ENCODE measurements at regions not wholly inside any gene's neighbourhood (a gene's known extent, or its start where the extent isn't known, plus 50 kb on each side); places are given as distances from the start of the nearest gene placed in this dataset.

DNA sequence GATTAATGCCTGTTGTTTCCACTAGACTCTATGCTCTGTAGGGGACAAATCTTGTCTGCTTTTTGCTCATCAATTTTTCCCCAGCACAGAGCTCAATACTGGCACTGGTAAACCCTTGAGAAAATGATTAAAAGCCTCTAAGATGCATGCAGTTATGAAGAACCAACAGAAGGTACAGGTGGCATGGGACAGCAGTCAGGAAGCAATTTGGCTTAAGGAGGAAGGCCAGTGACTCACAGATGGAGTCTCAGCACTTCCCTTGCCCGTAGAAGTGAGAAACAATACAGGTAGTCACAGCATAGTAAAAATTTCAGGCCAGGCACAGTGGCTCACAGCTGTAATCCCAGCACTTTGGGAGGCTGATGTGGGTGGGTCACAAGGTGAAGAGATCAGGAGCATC is 504.7 kb upstream of the RBFOX1 start:
- intact Hi-C loops (cut with micrococcal nuclease) = no loop called here
- no TSS peak for BruUV-seq (replicated peaks)
- H3K4me3 ChIP-seq (ENCODE audit: insufficient read depth, low read depth, low read length) = no peak overlapping the region
- no peaks in the 10 kb centered on the region for H3K36me3 ChIP-seq (ENCODE audit: control insufficient read depth, insufficient read depth, low read length)
- no peak overlapping the region for H3K18ac ChIP-seq (ENCODE audit: low read depth, low read length)
- H3K9me1 ChIP-seq (ENCODE audit: insufficient read depth, low read length) = no peaks in the 10 kb centered on the region
- H3K14ac ChIP-seq (replicated peaks; ENCODE audit: low read depth, low read length) = no peak overlapping the region
- no peaks in the 10 kb centered on the region for H4K20me1 ChIP-seq (ENCODE audit: insufficient read depth, low read length)
- WGBS, 2 experiments (ENCODE audit: extremely low coverage in 2 of 2, insufficient read length in 1 of 2) = 0% methylated on average over 1 of the region's 1 CpG; no CpG with 5 or more reads in 1 of the 2 experiments
- TF ChIP-seq SMC3 (IDR thresholded peaks at IDR 0.05; ENCODE audit: low read depth, low read length) (no peak), MXI1 (IDR thresholded peaks at IDR 0.05; ENCODE audit: borderline replicate concordance, low read depth, low read length) (no peak), MAZ (IDR thresholded peaks at IDR 0.05; ENCODE audit: borderline replicate concordance, low read depth, low read length) (no peak), RAD21 (IDR thresholded peaks at IDR 0.05; ENCODE audit: low read length) (no peak), BHLHE40 (IDR thresholded peaks at IDR 0.05; ENCODE audit: low read depth, low read length) (no peak), RCOR1 (IDR thresholded peaks at IDR 0.05; ENCODE audit: insufficient replicate concordance, low read length) (no peak), FOS (IDR thresholded peaks at IDR 0.05; ENCODE audit: low read depth, low read length) (no peak), CHD1 (IDR thresholded peaks at IDR 0.05; ENCODE audit: low read depth, low read length) (no peak), CEBPB (IDR thresholded peaks at IDR 0.05; ENCODE audit: low read depth, low read length) (no peak), RFX5 (IDR thresholded peaks at IDR 0.05; ENCODE audit: low read depth, low read length) (no peak), MAFK (IDR thresholded peaks at IDR 0.05; ENCODE audit: low read depth, low read length) (no peak), NFE2L2 (IDR thresholded peaks at IDR 0.05; ENCODE audit: low read depth, low read length) (no peak), POLR2A (IDR thresholded peaks at IDR 0.05; ENCODE audit: low read depth, low read length) (no peak)
- TF ChIP-seq, protein P1, sequence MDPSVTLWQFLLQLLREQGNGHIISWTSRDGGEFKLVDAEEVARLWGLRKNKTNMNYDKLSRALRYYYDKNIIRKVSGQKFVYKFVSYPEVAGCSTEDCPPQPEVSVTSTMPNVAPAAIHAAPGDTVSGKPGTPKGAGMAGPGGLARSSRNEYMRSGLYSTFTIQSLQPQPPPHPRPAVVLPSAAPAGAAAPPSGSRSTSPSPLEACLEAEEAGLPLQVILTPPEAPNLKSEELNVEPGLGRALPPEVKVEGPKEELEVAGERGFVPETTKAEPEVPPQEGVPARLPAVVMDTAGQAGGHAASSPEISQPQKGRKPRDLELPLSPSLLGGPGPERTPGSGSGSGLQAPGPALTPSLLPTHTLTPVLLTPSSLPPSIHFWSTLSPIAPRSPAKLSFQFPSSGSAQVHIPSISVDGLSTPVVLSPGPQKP (IDR thresholded peaks at IDR 0.05; ENCODE audit: borderline replicate concordance, low read depth, low read length) = no peak
- TF ChIP-seq, protein P2, sequence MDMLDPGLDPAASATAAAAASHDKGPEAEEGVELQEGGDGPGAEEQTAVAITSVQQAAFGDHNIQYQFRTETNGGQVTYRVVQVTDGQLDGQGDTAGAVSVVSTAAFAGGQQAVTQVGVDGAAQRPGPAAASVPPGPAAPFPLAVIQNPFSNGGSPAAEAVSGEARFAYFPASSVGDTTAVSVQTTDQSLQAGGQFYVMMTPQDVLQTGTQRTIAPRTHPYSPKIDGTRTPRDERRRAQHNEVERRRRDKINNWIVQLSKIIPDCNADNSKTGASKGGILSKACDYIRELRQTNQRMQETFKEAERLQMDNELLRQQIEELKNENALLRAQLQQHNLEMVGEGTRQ (IDR thresholded peaks at IDR 0.05; ENCODE audit: low read depth, low read length) = no peak
- TF ChIP-seq, protein P3, sequence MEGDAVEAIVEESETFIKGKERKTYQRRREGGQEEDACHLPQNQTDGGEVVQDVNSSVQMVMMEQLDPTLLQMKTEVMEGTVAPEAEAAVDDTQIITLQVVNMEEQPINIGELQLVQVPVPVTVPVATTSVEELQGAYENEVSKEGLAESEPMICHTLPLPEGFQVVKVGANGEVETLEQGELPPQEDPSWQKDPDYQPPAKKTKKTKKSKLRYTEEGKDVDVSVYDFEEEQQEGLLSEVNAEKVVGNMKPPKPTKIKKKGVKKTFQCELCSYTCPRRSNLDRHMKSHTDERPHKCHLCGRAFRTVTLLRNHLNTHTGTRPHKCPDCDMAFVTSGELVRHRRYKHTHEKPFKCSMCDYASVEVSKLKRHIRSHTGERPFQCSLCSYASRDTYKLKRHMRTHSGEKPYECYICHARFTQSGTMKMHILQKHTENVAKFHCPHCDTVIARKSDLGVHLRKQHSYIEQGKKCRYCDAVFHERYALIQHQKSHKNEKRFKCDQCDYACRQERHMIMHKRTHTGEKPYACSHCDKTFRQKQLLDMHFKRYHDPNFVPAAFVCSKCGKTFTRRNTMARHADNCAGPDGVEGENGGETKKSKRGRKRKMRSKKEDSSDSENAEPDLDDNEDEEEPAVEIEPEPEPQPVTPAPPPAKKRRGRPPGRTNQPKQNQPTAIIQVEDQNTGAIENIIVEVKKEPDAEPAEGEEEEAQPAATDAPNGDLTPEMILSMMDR (conservative IDR thresholded peaks at IDR 0.05; ENCODE audit: low read depth, low read length) = no peak
- H3K56ac ChIP-seq (ENCODE audit: extremely low read depth, insufficient read depth, low read length) = no peak overlapping the region
- H3K27me3 ChIP-seq (ENCODE audit: control insufficient read depth, insufficient read depth, low read length) = no peaks in the 10 kb centered on the region
- H3K4me2 ChIP-seq (ENCODE audit: low read depth, low read length) = no peak overlapping the region
- in situ Hi-C loops (cut with MboI; ENCODE audit: low sequenced_read_pairs) = no loop called here
- H3K4me1 ChIP-seq (ENCODE audit: control insufficient read depth, insufficient read depth, low read length) = no peaks in the 10 kb centered on the region
- H2AFZ ChIP-seq (replicated peaks; ENCODE audit: low read length, poor library complexity) = no peak overlapping the region
- no peak for ATAC-seq (ENCODE audit: low read depth)
- dilution Hi-C loops (cut with HindIII; ENCODE audit: low sequenced_read_pairs, unreplicated experiment) = no loop called here
- no peak overlapping the region for H3K27ac ChIP-seq (ENCODE audit: insufficient read depth, low read length)
- no peak overlapping the region for H4K8ac ChIP-seq (ENCODE audit: low read depth in 2 of 2, low read length in 2 of 2)
- no peak overlapping the region for H2BK120ac ChIP-seq (ENCODE audit: low read depth, low read length)
- H2BK5ac ChIP-seq (ENCODE audit: low read depth, low read length, poor library complexity, severe bottlenecking) = no peak overlapping the region
- no peak overlapping the region for H4K5ac ChIP-seq (ENCODE audit: low read depth, low read length)
- peaks cover 17% of the 10 kb centered on the region for H3K9me3 ChIP-seq (ENCODE audit: control insufficient read depth, insufficient read depth, low read length)
- H3K9ac ChIP-seq (ENCODE audit: low read depth, low read length) = no peak overlapping the region
- no peak overlapping the region for H2BK15ac ChIP-seq (ENCODE audit: low read depth, low read length)
- no peak for DNase-seq
- no peak overlapping the region for H2AK9ac ChIP-seq (replicated peaks; ENCODE audit: low read depth, low read length, poor library complexity)
- H2BK20ac ChIP-seq (ENCODE audit: low read depth, low read length) = no peak overlapping the region
- no peak overlapping the region for H4K91ac ChIP-seq (ENCODE audit: insufficient read depth, low read depth, low read length)
- no peak overlapping the region for H3K23ac ChIP-seq (ENCODE audit: low read depth, low read length)
- no peak overlapping the region for H2AK5ac ChIP-seq (ENCODE audit: low read depth, low read length)
- CTCF ChIA-PET = interaction anchor here (0.6 kb wide), 1 partner anchor 21 kb away, joined by 4 read pairs; no protein-coding TSS in a partner anchor
- no peak overlapping the region for H3K4ac ChIP-seq (ENCODE audit: low read depth, low read length)
- H3K79me1 ChIP-seq (ENCODE audit: low read depth in 1 of 2, low read length in 2 of 2) = no peaks in the 10 kb centered on the region
- POLR2A ChIA-PET (ENCODE audit: unreplicated experiment) = no interaction called here
